Kidney glomerular epithelial cell (primary cell): ENCODE measurements at regions not wholly inside any gene's neighbourhood (a gene's known extent, or its start where the extent isn't known, plus 50 kb on each side); places are given as distances from the start of the nearest gene placed in this dataset.
"Not testable (repeated sequence)": the region's sequence is repeated elsewhere in the genome, so short reads cannot be mapped to it uniquely, and the experiment has no call there.

Experiments
- DNase-seq: peaks from one replicate; lab custom pipeline; 2025; lab: John Stamatoyannopoulos, UW

- DNase-seq: no peak
Measured at GRCh38 chr3:181609030-181609767, 102.5 kb upstream of the SOX2 start.

- DNase-seq: no peak
Measured at GRCh38 chr3:181604267-181604666, 107.5 kb upstream of the SOX2 start.

- DNase-seq: no peak
Measured at GRCh38 chr3:181596126-181596525, 115.6 kb upstream of the SOX2 start.

GRCh38 chr3:181590939-181591338 is 120.8 kb upstream of the SOX2 start:
- DNase-seq: not testable (repeated sequence)

- DNase-seq: no peak
Measured at GRCh38 chr3:181582619-181583018, 129.1 kb upstream of the SOX2 start.

- DNase-seq: no peak
Measured at GRCh38 chr3:181581656-181582055, 130.1 kb upstream of the SOX2 start.

GRCh38 chr3:181578743-181579142 is 133.0 kb upstream of the SOX2 start:
- no peak for DNase-seq

- no peak for DNase-seq
Measured at GRCh38 chr3:181572432-181572831, 139.3 kb upstream of the SOX2 start.

GRCh38 chr3:181570472-181570871 is 141.3 kb upstream of the SOX2 start:
- no peak for DNase-seq

- DNase-seq: no peak
Measured at GRCh38 chr3:181569356-181569940, 142.3 kb upstream of the SOX2 start.

- no peak for DNase-seq
Measured at GRCh38 chr3:181568693-181569092, 143.0 kb upstream of the SOX2 start.

GRCh38 chr3:181568248-181568647 is 143.5 kb upstream of the SOX2 start:
- no peak for DNase-seq

- no peak for DNase-seq
Measured at GRCh38 chr3:181567311-181568075, 144.2 kb upstream of the SOX2 start.

- no peak for DNase-seq
Measured at GRCh38 chr3:181565416-181565815, 146.3 kb upstream of the SOX2 start.

- no peak for DNase-seq
Measured at GRCh38 chr3:181564222-181564621, 147.5 kb upstream of the SOX2 start.

GRCh38 chr3:181561139-181562031 is 150.3 kb upstream of the SOX2 start:
- no peak for DNase-seq

GRCh38 chr3:181558870-181559269 is 152.9 kb upstream of the SOX2 start:
- no peak for DNase-seq

GRCh38 chr3:181555681-181556080 is 156.0 kb upstream of the SOX2 start:
- no peak for DNase-seq

- no peak for DNase-seq
Measured at GRCh38 chr3:181554233-181554765, 157.4 kb upstream of the SOX2 start.

- DNase-seq: no peak
Measured at GRCh38 chr3:181549266-181549665, 162.5 kb upstream of the SOX2 start.

GRCh38 chr3:181541414-181541813 is 170.3 kb upstream of the SOX2 start:
- DNase-seq: no peak

GRCh38 chr3:181534781-181535221 is 176.9 kb upstream of the SOX2 start:
- DNase-seq: no peak
